Skin epidermis (tissue), 12 donors: ENCODE measurements at regions not wholly inside any gene's neighbourhood (a gene's known extent, or its start where the extent isn't known, plus 50 kb on each side); places are given as distances from the start of the nearest gene placed in this dataset.

Source experiments
- H3K27ac ChIP-seq, 21 experiments: fragments of 200-600 bp; sonication (generic) in 11 of 21; one replicate each; pipeline ENCODE4 v1.5.0; 2020; ENCODE audit warnings: mild to moderate bottlenecking in 3 of 21, inconsistent platforms in 2 of 21, moderate library complexity in 2 of 21
- H3K4me3 ChIP-seq, 7 experiments: fragments of 200-600 bp; sonication (generic) in 2 of 7; one replicate each; pipeline ENCODE4 v1.5.0; 2020; ENCODE audit warnings: inconsistent platforms in 2 of 7, mild to moderate bottlenecking in 2 of 7, moderate library complexity in 1 of 7

DNA sequence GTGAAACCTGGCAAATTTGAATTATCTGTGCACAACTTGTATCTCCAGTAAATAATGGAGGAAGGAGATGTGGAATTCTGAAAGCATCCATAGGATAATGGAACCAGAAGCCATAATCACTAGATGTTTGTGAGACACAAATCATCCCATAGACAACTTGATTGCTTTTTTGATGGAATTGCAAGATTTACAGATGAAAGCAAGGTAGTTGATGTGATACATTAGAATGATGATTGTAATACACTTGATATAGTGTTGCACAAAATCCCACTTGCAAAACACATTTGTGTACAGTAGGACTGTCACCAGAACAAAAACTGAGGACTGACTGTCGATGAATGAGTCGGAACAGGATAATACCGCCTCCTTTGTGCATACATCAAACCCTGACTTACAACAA, 178.3 kb downstream of the IRS2 start:
- Histone ChIP-seq H3K4me3 (no peak overlapping the region), H3K27ac (no peak overlapping the region)

GRCh38 chr13:109606520-109606919, 179.9 kb downstream of the IRS2 start:
- Histone ChIP-seq H3K4me3 (no peak overlapping the region), H3K27ac (no peak overlapping the region)

- H3K4me3 ChIP-seq = no peak overlapping the region
- no peak overlapping the region for H3K27ac ChIP-seq
Measured at GRCh38 chr13:109605846-109606245, 180.5 kb downstream of the IRS2 start.

DNA sequence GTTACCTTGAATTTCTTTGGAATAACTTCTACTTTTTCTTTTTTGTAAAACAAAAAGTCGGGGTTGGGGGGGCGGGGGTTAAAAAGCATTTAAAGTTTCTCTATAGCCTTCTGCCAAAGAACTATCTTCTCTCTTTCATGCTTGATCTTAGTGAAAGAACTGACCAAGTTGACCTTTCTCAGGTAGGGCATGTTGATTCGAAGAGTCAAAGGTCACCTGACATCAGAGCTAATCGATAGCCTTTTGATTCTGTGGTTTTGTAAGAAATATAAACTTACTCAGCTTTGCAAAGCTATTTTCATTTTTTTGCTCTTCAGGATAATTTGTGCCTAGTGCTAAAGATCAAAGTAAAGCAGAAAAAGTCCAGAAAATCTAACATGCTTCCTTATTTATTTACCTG, 181.5 kb downstream of the IRS2 start:
- H3K27ac ChIP-seq = no peak overlapping the region

DNA sequence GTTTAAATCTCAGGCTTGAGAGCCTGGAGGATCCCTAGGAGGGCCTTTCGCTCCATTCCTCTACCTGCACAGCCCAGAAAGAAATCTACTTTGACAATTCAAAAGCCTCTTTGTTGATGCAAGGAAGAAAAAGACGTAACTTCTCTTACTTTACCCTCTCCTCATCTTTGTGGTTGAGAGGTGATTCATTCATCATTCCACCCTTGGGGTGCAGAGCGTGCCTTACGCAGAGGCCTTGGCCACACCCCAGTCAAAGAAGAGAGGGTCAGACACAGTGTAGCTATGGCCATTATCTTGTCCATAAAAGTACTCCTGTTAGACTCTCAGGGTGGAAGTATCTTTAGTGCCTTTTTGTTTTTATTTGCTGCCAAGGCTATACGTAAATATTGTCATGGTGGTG, 184.0 kb downstream of the IRS2 start:
- Histone ChIP-seq H3K27ac (no peak overlapping the region), H3K4me3 (no peak overlapping the region)

More for the DNA sequence above, 181.5 kb downstream of the IRS2 start:
- no peak overlapping the region for H3K4me3 ChIP-seq

DNA sequence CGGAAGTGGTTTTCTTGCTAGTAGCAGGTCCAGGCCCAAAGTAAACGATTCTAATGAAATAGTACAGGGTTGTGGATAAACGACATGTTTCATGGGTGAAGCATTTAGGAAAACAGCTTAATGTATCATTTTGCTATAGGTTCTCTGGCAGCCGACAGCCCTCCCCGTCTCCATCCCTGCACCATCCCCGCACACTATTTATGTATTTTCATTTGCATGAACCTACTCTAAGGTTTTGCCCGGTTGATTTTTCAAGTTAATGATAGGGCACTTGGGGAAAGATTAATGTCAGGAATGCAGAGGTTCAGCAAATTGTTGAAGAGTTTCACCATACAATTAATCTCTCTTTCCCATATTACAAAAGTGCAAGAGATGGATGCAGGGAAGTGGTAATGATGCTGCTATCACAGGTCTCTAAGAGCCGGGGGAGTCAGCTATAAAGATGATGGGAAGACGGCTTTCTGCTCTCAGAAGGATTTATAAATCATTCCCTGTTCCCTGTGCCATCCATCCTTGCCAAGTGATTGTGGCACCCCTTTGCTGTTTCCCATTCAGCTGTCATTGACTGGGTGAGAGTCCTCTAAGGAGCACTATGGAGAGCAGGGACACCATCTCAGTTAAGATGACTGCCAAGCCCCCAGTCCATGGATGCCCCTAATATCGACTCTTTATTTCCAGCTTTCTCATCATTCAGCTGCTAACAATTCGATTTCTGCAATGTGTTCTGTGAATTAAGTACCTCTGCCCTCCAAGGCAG, 186.3 kb downstream of the IRS2 start:
- H3K27ac ChIP-seq = no peak overlapping the region
- H3K4me3 ChIP-seq = no peak overlapping the region

GRCh38 chr13:109595471-109595870, 190.9 kb downstream of the IRS2 start:
- no peak overlapping the region for H3K27ac ChIP-seq
- H3K4me3 ChIP-seq = no peak overlapping the region

DNA sequence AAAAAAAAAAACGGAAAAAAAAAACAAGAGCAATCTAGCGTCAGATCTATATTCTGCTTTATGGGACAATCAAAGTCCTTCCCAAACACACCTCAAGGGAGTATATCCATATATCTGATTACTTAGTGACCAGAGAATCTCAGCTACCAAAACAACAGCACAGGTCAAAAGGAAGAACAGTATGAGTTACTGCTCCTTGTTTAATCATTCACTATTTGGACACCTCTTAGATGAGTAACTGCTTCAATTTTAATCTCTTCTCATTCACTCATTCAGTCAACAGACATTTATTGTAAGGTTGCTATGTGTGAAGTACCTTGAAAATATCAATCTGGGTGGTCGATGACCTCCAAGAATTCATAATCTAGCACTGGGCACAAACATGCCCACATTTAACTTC, 193.2 kb downstream of the IRS2 start:
- no peak overlapping the region for H3K27ac ChIP-seq
- no peak overlapping the region for H3K4me3 ChIP-seq

DNA sequence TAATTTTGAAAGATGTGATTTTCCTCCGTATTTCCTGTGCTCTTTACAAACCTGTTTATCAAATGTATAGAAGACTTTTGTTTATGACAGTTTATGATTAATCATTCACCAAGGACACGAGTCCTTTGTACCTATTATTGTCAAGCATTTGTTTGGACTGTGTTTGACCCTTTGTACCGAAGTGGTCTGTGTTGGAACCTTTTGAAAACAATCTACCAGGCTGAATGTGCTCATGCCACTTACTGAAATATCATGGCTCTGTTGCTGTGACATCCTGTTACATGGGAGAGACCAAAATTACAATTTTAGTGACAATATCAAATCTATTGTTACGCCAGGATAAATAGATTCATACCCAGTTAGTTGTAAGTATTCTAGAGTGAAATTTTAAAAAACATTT, 193.6 kb downstream of the IRS2 start:
- no peak overlapping the region for H3K27ac ChIP-seq
- H3K4me3 ChIP-seq = no peak overlapping the region

GRCh38 chr13:109587689-109588088, 198.7 kb downstream of the IRS2 start:
- Histone ChIP-seq H3K27ac (no peak overlapping the region), H3K4me3 (no peak overlapping the region)

DNA sequence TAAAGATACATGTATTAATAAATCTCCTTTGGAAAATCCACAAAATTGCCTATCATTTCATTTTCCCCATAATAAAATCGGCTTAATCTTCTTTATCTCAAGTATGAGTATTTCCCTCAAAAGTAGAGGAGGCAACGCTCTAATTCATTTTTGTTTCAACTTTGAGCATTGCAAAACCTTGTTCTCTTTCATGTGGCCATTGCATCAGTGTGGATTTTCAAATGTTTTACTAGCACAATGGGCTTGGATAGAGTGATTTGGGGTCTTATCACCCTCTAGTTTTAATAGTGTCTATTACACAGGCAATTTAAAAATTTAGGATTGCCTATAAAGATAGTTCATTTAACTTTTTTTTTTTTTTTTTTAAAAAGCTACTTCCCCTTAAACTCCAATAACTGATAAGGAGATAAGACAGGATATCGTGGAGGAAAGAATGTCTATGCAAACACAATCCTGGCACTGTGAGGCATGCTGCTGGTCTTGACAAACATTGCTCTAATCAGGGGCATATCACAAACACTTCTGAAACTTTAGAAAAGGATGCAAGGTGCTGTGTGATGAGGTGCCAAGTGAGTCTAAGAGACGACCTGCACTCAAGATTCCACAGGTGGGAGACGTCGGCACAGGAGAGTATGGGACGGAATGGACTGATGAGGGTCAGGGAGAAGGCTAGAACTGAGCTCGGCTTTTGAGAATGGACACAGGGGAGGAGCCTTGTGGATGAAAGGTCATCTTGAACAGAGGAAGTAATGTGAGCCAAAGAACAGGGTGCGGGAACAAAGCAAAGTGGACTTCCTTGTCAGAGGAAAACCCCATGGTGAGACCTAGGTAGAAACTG, 199.7 kb downstream of the IRS2 start:
- Histone ChIP-seq H3K4me3 (no peak overlapping the region), H3K27ac (no peak overlapping the region)

DNA sequence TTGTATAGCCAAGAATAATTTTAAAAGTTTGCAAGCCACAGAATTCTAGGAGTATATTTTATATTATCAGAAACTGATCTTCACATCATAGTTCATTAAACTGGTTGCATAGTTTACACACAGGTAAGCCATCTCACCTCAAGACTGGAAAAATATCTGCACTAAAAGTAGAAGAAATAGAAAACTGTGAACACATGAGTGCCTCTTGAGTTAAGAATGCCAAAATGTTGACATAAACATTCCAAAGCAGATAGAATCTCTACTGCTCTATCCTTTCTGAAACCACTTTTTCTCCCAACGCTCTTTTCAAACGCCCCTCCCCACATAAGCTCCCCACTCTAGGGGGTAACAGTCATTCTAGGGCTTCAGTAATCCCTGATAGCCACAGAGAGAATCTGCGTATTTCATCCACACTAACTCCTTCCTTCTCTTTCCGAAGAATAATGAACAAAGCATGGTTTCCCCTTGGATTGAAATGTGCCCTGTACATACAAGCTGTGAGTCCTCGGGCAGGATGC, 201.5 kb downstream of the IRS2 start:
- no peak overlapping the region for H3K4me3 ChIP-seq
- no peak overlapping the region for H3K27ac ChIP-seq

DNA sequence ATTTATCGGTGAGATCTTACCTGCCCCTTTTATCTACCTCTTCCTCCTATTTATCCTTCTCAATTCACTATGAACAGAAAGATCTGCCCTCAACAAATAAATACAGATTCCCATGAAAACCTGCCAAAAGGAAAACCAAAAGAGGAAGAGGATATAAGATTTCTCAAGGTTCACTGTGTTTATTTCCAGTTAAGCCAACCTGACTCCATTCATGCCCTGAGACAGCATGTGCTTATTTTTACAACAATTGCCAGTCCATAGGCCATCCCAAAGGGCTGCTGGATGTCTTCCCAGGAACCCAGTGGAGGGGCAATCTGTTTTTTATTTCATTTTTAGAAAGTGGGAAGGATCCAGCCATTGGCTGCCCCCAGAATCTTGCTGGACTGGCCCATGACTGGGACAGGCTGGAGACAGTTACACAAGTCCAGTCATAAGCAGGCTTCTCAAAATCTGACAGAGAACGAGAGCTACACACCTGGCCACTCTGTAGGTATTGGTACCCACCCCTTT, 209.1 kb downstream of the IRS2 start:
- H3K4me3 ChIP-seq = no peak overlapping the region
- no peak overlapping the region for H3K27ac ChIP-seq

- no peak overlapping the region for H3K4me3 ChIP-seq
Measured at GRCh38 chr13:109576331-109576813, 210.0 kb downstream of the IRS2 start.

GRCh38 chr13:109575821-109576220, 210.6 kb downstream of the IRS2 start:
- Histone ChIP-seq H3K27ac (no peak overlapping the region), H3K4me3 (no peak overlapping the region)

More at GRCh38 chr13:109576331-109576813, 210.0 kb downstream of the IRS2 start:
- no peak overlapping the region for H3K27ac ChIP-seq

DNA sequence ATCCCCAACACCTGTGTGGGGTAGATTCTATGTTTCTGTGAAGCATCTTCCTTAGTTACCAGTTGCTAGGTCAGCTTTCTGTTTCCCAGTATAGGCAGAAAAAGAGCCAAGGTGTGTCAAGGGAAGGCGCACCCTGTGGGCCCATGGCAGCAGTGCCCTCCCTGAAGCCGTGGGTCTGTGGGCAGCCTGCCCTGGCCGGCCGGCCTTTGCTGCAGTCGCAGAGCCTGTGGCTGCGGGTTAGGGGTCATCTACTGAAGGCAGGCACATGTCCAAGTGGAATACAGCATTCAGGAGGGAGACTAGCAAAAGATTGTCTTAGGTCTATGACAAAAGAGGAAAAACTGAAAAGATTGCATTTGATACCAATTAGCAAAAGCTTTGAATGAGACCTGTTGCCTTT, 214.0 kb downstream of the IRS2 start:
- Histone ChIP-seq H3K4me3 (no peak overlapping the region), H3K27ac (no peak overlapping the region)

GRCh38 chr13:109569958-109570711, 216.2 kb downstream of the IRS2 start:
- no peak overlapping the region for H3K27ac ChIP-seq
- no peak overlapping the region for H3K4me3 ChIP-seq

DNA sequence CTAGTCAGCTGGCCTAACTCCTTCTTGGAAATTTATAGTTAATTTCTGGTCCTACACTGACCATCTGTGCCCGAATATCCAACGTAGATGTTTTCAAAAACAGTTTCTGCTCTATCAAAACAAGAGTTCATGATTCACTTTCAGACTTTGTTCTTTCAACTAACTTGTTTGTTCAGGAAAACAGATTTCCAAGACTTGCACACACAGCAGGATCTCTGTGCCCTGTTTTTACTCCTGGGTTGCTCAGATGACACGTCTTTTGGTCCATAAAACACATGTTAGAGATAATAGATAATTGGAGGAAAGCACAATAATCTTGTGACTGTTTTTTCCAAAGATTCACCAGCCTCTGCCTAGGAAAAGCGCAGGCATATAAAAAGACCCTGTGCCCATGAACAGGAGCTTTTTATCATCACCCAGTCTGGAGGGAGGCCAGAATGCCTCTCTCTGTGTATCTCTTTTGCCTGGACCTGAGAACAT, 218.0 kb downstream of the IRS2 start:
- Histone ChIP-seq H3K4me3 (no peak overlapping the region), H3K27ac (no peak overlapping the region)

DNA sequence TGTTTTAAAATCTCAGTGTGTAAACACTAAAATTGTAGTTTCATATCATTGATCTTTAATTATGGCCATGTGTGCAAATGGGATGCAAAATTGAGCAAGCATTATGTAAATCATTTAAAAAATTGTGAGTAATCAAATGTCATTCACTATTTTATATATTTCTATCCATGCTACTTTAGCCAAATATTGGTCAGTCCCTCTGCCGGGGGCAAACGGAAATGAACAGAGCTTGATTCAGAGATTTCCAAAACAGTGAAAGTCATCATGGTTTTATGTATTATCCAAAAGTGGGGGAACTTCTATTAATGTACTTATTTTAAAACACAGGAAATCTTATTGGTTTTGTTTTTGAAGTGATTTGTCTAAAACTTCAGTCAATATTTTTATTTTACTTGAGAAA, 219.1 kb downstream of the IRS2 start:
- Histone ChIP-seq H3K27ac (no peak overlapping the region), H3K4me3 (no peak overlapping the region)

DNA sequence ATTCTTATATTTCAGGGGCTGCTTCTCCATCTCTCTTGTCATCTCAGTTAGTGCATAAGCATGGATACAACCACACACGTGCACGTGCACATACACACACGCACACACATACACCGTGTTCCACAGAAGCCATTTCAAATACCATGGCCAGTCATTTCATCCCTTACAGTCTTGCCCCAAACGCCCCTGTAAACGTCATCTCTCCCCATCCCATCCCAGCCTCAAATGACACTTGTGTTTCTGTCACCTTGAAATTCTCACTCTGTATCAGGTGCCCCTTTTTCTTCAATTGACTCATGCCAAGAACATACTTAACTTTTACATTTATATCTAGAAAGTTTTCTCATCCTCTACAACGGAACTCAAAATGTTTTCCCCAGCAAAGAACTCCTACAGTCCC, 220.5 kb downstream of the IRS2 start:
- Histone ChIP-seq H3K4me3 (no peak overlapping the region), H3K27ac (no peak overlapping the region)
